ENCODE measurements at regions not wholly inside any gene's neighbourhood (a gene's known extent, or its start where the extent isn't known, plus 50 kb on each side); places are given as distances from the start of the nearest gene placed in this dataset.

DNA sequence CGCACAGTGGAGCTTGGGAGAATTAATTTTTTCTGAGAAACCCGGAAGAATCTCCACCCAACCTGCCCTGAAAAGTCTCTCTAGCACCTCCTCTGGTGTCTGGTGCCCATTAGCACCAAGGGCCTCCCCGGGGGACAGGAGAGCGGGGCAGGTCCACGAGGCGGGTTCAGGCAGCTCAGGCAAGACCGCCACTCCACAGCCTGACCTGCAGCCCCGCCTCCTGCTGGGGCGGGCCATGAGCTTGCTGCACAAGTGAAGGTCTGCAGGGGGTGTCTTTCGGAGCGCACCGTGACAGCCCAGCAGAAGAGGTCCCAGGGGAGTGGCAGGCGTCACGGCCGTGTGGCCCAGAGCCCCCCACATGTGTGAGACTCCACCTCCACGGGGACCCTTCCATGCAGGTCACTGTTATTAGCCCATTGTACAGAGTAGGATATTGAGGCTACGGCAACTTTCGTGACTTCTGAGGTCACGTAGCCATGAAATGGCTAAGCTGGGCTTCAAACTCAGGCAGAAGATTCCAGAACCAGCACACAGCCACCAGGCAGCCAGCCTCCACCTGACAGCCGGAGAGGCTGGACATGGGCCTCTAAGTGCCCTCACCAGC lies 63.9 kb upstream of the SLCO4A1 start:
- H3K27ac ChIP-seq (replicated peaks; ENCODE audit: low read length), result no peak overlapping the region
- no peak overlapping the region for H3K18ac ChIP-seq (ENCODE audit: low read length)
- H2AFZ ChIP-seq (ENCODE audit: low read length), result no peak overlapping the region
- H3K4ac ChIP-seq (ENCODE audit: low read length), result no peak overlapping the region
- H3K79me1 ChIP-seq (ENCODE audit: low read depth, low read length), result no peaks in the 10 kb centered on the region
- H3K9ac ChIP-seq (ENCODE audit: low read depth, low read length, poor library complexity), result no peak overlapping the region
- no peak overlapping the region for H2BK5ac ChIP-seq (ENCODE audit: low read length)
- no peak overlapping the region for H2BK120ac ChIP-seq (ENCODE audit: low read depth, low read length)
- no peak for DNase-seq (ENCODE audit: low spot score)
- no peaks in the 10 kb centered on the region for H3K36me3 ChIP-seq (replicated peaks in 1 of 2; ENCODE audit: control insufficient read depth in 2 of 2, insufficient read depth in 2 of 2, low read length in 2 of 2)
- H3K4me1 ChIP-seq (ENCODE audit: control insufficient read depth in 2 of 2, insufficient read depth in 1 of 2, low read depth in 1 of 2, low read length in 2 of 2), result peaks cover 0 to 11% of the 10 kb centered on the region in 2 donors
- no peak overlapping the region for H2AK5ac ChIP-seq (ENCODE audit: low read depth, low read length)
- no peak overlapping the region for H2BK15ac ChIP-seq (ENCODE audit: low read length)
- H4K91ac ChIP-seq (ENCODE audit: low read depth, low read length, poor library complexity), result no peak overlapping the region
- H2BK12ac ChIP-seq (ENCODE audit: low read length), result no peak overlapping the region
- no CpG with 5 or more reads among the region's 20 CpGs for WGBS, 2 donors (ENCODE audit: extremely low coverage in 2 of 2, insufficient read length in 2 of 2, insufficient replicate concordance in 1 of 2)
- no peak overlapping the region for H4K8ac ChIP-seq (ENCODE audit: low read depth, low read length)
- H3K23ac ChIP-seq (ENCODE audit: low read depth, low read length, poor library complexity), result no peak overlapping the region
- H3K14ac ChIP-seq (ENCODE audit: low read length), result peak overlapping the region; percentile 63
- H3K4me2 ChIP-seq (ENCODE audit: insufficient read depth, low read length, poor library complexity, severe bottlenecking), result no peak overlapping the region
- H3K9me3 ChIP-seq (replicated peaks in 1 of 2; ENCODE audit: control insufficient read depth in 2 of 2, insufficient read depth in 1 of 2, low read depth in 1 of 2, low read length in 2 of 2), result no peaks in the 10 kb centered on the region
- H3K27me3 ChIP-seq (ENCODE audit: control insufficient read depth in 3 of 3, insufficient read depth in 3 of 3, low read depth in 1 of 3, low read length in 3 of 3), result peaks cover 0 to 56% (median 0%) of the 10 kb centered on the region in 3 experiments
- no peak overlapping the region for H3K4me3 ChIP-seq (ENCODE audit: low read length in 2 of 2)

DNA sequence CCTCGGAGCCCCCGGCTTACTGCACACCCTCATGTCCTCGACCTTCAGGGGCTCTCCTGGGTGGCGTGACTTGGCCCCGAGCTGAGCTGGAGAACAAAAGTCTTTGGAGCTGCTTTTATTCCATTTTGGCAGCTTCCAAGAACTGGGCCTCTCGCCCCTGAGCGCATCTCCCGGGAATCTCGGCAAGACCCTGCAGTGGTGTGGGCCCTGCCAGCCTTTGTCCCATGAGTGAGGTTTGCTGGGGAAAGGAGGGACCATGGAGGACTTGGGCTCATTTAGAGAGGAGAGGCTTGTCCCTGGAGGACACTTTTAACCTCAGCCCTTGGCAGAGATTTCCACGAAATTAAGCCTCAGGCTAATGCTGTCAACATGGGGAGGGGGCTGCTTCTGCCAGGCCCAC lies 62.3 kb upstream of the SLCO4A1 start:
- Histone ChIP-seq H3K79me1 (ENCODE audit: low read depth, low read length) (no peaks in the 10 kb centered on the region), H3K23ac (ENCODE audit: low read depth, low read length, poor library complexity) (no peak overlapping the region), H2BK5ac (ENCODE audit: low read length) (no peak overlapping the region), H3K14ac (ENCODE audit: low read length) (no peak overlapping the region), H3K18ac (ENCODE audit: low read length) (no peak overlapping the region), H3K36me3 (replicated peaks in 1 of 2; ENCODE audit: control insufficient read depth in 2 of 2, insufficient read depth in 2 of 2, low read length in 2 of 2) (no peaks in the 10 kb centered on the region), H3K9ac (ENCODE audit: low read depth, low read length, poor library complexity) (no peak overlapping the region), H3K27ac (replicated peaks; ENCODE audit: low read length) (no peak overlapping the region), H2BK120ac (ENCODE audit: low read depth, low read length) (no peak overlapping the region), H3K9me3 (replicated peaks in 1 of 2; ENCODE audit: control insufficient read depth in 2 of 2, insufficient read depth in 1 of 2, low read depth in 1 of 2, low read length in 2 of 2) (no peaks in the 10 kb centered on the region), H3K4ac (ENCODE audit: low read length) (no peak overlapping the region), H2AFZ (ENCODE audit: low read length) (no peak overlapping the region), H2BK15ac (ENCODE audit: low read length) (no peak overlapping the region), H2BK12ac (ENCODE audit: low read length) (no peak overlapping the region), H3K4me1 (ENCODE audit: control insufficient read depth in 2 of 2, insufficient read depth in 1 of 2, low read depth in 1 of 2, low read length in 2 of 2) (peaks cover 0 to 11% of the 10 kb centered on the region in 2 donors), H3K4me2 (ENCODE audit: insufficient read depth, low read length, poor library complexity, severe bottlenecking) (no peak overlapping the region), H3K27me3 (ENCODE audit: control insufficient read depth in 3 of 3, insufficient read depth in 3 of 3, low read depth in 1 of 3, low read length in 3 of 3) (peaks cover 0 to 50% (median 0%) of the 10 kb centered on the region in 3 experiments), H2AK5ac (ENCODE audit: low read depth, low read length) (no peak overlapping the region), H4K8ac (ENCODE audit: low read depth, low read length) (no peak overlapping the region), H4K91ac (ENCODE audit: low read depth, low read length, poor library complexity) (no peak overlapping the region), H3K4me3 (ENCODE audit: low read length in 2 of 2) (no peak overlapping the region)
- WGBS, 2 donors (ENCODE audit: extremely low coverage in 2 of 2, insufficient read length in 2 of 2, insufficient replicate concordance in 1 of 2), result no CpG with 5 or more reads among the region's 10 CpGs
- DNase-seq (ENCODE audit: low spot score), result no peak

DNA sequence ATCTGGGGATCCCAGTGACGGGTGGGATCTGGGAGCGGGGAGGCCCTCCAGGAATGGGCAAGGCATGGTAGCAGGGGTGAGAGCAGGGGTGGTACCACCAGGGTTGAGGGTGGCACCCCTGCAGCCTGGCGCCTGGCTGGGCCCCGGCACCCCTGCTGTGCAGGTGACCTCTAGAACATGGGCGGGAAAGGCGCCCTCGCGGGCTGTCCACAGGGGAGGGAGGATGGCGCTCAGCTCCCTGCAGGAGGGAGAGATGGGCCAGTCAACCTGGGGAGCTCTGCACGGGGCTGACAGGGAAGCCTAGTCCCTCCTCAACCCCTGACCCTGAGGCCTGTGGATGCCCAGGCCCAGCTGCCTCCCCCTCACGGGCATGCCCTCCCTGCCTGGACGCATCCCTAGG lies 61.6 kb upstream of the SLCO4A1 start:
- H3K4me3 ChIP-seq (ENCODE audit: low read length in 2 of 2), result no peak overlapping the region
- no CpG with 5 or more reads among the region's 12 CpGs for WGBS, 2 donors (ENCODE audit: extremely low coverage in 2 of 2, insufficient read length in 2 of 2, insufficient replicate concordance in 1 of 2)
- H2BK12ac ChIP-seq (ENCODE audit: low read length), result no peak overlapping the region
- H3K9me3 ChIP-seq (replicated peaks in 1 of 2; ENCODE audit: control insufficient read depth in 2 of 2, insufficient read depth in 1 of 2, low read depth in 1 of 2, low read length in 2 of 2), result no peaks in the 10 kb centered on the region
- H2BK15ac ChIP-seq (ENCODE audit: low read length), result peak overlapping the region; percentile 31
- no peak overlapping the region for H3K14ac ChIP-seq (ENCODE audit: low read length)
- H2BK5ac ChIP-seq (ENCODE audit: low read length), result no peak overlapping the region
- H3K23ac ChIP-seq (ENCODE audit: low read depth, low read length, poor library complexity), result peak overlapping the region; percentile 68
- DNase-seq (ENCODE audit: low spot score), result no peak
- no peak overlapping the region for H2BK120ac ChIP-seq (ENCODE audit: low read depth, low read length)
- no peak overlapping the region for H3K4ac ChIP-seq (ENCODE audit: low read length)
- H3K27ac ChIP-seq (replicated peaks; ENCODE audit: low read length), result no peak overlapping the region
- H3K4me1 ChIP-seq (ENCODE audit: control insufficient read depth in 2 of 2, insufficient read depth in 1 of 2, low read depth in 1 of 2, low read length in 2 of 2), result peaks cover 0 to 11% of the 10 kb centered on the region in 2 donors
- no peak overlapping the region for H3K4me2 ChIP-seq (ENCODE audit: insufficient read depth, low read length, poor library complexity, severe bottlenecking)
- H3K27me3 ChIP-seq (ENCODE audit: control insufficient read depth in 3 of 3, insufficient read depth in 3 of 3, low read depth in 1 of 3, low read length in 3 of 3), result peaks cover 0 to 46% (median 0%) of the 10 kb centered on the region in 3 experiments
- no peaks in the 10 kb centered on the region for H3K79me1 ChIP-seq (ENCODE audit: low read depth, low read length)
- H3K36me3 ChIP-seq (replicated peaks in 1 of 2; ENCODE audit: control insufficient read depth in 2 of 2, insufficient read depth in 2 of 2, low read length in 2 of 2), result no peaks in the 10 kb centered on the region
- peak overlapping the region; percentile 54 for H3K9ac ChIP-seq (ENCODE audit: low read depth, low read length, poor library complexity)
- no peak overlapping the region for H4K91ac ChIP-seq (ENCODE audit: low read depth, low read length, poor library complexity)
- H2AK5ac ChIP-seq (ENCODE audit: low read depth, low read length), result peak overlapping the region; percentile 52
- no peak overlapping the region for H2AFZ ChIP-seq (ENCODE audit: low read length)
- H3K18ac ChIP-seq (ENCODE audit: low read length), result peak overlapping the region; percentile 86
- H4K8ac ChIP-seq (ENCODE audit: low read depth, low read length), result no peak overlapping the region

DNA sequence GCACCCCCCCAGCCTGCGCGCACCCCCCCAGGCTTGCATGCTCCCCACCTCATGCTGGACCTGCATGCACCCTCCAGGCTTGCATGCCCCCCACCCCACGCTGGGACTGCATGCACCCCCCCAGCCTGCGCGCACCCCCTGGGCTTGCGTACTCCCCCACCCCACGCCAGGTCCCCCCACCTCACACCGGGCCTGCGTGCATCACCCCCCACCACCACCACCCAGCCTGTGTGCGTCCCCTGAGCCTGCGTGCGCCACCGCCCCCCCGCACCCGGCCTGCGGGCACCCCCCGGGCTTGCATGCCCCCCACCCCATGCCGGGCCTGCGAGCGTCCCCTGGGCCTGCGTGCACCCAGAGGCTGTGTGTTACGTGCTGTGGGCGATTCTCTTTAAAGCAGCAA lies 61.0 kb upstream of the SLCO4A1 start:
- Histone ChIP-seq H3K4ac (ENCODE audit: low read length) (no peak overlapping the region), H2BK120ac (ENCODE audit: low read depth, low read length) (no peak overlapping the region), H2BK5ac (ENCODE audit: low read length) (no peak overlapping the region), H2BK12ac (ENCODE audit: low read length) (no peak overlapping the region), H2BK15ac (ENCODE audit: low read length) (no peak overlapping the region), H4K8ac (ENCODE audit: low read depth, low read length) (no peak overlapping the region), H3K23ac (ENCODE audit: low read depth, low read length, poor library complexity) (no peak overlapping the region), H4K91ac (ENCODE audit: low read depth, low read length, poor library complexity) (no peak overlapping the region), H3K4me3 (ENCODE audit: low read length in 2 of 2) (no peak overlapping the region), H3K14ac (ENCODE audit: low read length) (no peak overlapping the region), H3K27ac (replicated peaks; ENCODE audit: low read length) (no peak overlapping the region), H3K9ac (ENCODE audit: low read depth, low read length, poor library complexity) (no peak overlapping the region), H3K18ac (ENCODE audit: low read length) (no peak overlapping the region), H3K9me3 (replicated peaks in 1 of 2; ENCODE audit: control insufficient read depth in 2 of 2, insufficient read depth in 1 of 2, low read depth in 1 of 2, low read length in 2 of 2) (no peaks in the 10 kb centered on the region), H3K4me2 (ENCODE audit: insufficient read depth, low read length, poor library complexity, severe bottlenecking) (no peak overlapping the region), H3K79me1 (ENCODE audit: low read depth, low read length) (no peaks in the 10 kb centered on the region), H2AK5ac (ENCODE audit: low read depth, low read length) (no peak overlapping the region), H3K4me1 (ENCODE audit: control insufficient read depth in 2 of 2, insufficient read depth in 1 of 2, low read depth in 1 of 2, low read length in 2 of 2) (peaks cover 0 to 11% of the 10 kb centered on the region in 2 donors), H2AFZ (ENCODE audit: low read length) (no peak overlapping the region), H3K36me3 (replicated peaks in 1 of 2; ENCODE audit: control insufficient read depth in 2 of 2, insufficient read depth in 2 of 2, low read length in 2 of 2) (no peaks in the 10 kb centered on the region), H3K27me3 (ENCODE audit: control insufficient read depth in 3 of 3, insufficient read depth in 3 of 3, low read depth in 1 of 3, low read length in 3 of 3) (peaks cover 0 to 43% (median 0%) of the 10 kb centered on the region in 3 experiments)
- WGBS, 2 donors (ENCODE audit: extremely low coverage in 2 of 2, insufficient read length in 2 of 2, insufficient replicate concordance in 1 of 2), result no CpG with 5 or more reads among the region's 23 CpGs
- no peak for DNase-seq (ENCODE audit: low spot score)

Data from neuronal stem cell (in vitro differentiated cells).